ENCODE measurements at regions not wholly inside any gene's neighbourhood (a gene's known extent, or its start where the extent isn't known, plus 50 kb on each side); places are given as distances from the start of the nearest gene placed in this dataset.
"Not testable (repeated sequence)": the region's sequence is repeated elsewhere in the genome, so short reads cannot be mapped to it uniquely, and the experiment has no call there.

DNA sequence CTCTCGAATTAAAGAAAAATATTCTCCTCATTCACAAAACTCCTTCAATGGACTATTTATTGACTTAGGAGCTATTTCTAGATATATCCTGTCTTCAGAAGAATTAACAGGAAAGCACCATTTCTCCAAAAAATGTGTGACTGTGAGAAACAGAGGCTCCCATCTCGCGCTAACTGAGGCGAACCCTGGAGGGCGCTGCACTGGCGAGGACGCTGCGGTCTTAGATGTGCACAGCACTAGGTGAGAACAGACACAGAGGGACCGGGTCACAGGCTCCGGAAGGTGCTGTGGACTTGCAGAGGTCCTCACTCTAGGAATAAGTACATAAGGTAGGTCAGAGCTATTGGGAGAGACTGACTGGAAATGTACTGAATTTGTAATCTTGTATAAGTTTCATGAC is 229.7 kb upstream of the SLC35G4 start:
- no peak for DNase-seq

DNA sequence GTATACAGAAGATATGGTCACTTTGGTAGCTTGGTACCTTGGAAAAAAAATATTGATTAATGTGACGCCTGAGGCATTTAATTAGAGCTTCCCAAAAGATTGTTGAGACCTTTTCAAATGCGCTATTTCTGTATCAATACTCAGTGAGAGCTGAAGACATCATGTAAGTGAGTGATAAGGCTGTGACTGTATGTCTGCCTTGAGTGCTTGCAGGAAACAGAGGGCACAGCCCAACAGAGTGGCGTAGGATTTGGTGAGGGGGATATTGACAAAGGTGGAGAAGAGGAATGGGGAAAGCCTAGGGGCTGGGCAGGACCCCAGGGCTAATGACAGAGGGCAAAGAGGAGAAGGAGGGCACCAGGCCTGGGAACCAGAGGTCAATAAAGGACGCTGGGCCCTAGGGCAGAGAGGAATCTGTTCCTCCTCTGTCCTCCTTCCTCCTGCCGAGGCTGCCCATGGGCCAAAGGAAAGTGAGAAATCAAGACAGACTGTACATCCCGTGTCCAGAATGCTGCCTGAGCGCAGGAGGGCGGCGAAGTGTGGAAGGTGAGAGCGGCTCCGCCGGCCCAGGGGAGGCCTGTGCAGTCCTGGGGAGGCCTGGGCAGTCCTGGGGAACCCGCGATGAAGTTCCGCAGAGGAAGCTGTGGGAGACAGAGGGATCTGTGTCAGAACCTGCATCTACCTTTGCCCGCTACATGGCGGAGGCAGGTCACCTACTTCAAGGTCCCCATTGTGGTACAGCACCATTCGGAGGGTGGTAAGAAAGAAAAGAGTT is 228.6 kb upstream of the PIEZO2 start:
- no peak for DNase-seq

DNA sequence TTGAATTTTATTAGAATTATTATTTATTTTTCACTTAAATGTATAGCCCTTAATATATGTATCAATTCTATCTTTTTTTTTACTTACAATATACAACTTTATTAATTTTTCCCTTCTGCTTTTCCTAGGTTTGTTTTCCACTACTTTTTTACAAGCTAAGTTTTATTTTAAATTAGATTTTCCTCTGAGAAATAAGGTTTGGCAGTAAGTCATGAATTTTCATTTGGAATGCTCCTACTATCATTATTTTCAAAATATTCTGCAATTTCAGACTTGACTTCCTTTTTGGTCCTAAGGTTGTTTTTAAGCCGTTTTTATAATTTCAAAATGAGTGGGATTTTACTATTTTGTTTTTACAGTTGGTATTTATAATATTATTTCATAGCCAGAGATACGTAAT is 222.8 kb upstream of the PIEZO2 start:
- no peak for DNase-seq

DNA sequence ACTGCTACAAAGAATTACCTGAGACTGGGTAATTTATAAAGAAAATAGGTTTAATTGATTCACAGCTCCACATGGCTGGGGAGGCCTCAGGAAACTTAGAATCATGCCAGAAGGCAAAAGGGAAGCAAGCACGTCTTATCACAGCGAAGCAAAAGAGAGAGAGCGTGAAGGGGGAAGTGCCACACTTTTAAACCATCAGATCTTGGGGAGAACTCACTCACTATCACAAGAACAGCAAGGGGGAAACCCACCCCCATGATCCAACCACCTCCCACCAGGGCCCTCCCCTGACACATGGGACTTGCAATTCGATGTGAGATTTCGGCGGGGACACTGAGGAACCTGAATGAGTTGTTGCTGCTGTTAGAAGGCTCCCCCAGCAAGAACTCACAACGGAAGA is 220.2 kb upstream of the PIEZO2 start:
- no peak for DNase-seq

DNA sequence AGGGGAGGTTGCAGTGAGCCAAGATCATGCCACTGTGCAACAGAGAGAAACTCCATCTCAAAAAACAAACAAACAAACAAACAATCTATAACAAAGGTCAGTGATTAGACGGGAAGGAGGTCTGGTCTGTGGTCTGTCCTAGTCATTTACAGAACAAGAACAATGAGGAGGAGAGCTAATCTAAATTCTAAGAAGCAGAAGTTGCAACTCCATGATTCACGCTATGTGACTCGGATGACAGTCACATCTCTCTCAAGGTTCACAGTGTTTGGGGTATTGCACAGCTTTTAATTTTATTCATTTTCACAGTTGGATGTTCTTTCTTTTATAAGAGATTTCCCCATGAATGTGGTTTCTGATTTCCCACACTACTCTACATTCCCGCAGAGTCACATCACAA is 218.7 kb upstream of the PIEZO2 start:
- no peak for DNase-seq

DNA sequence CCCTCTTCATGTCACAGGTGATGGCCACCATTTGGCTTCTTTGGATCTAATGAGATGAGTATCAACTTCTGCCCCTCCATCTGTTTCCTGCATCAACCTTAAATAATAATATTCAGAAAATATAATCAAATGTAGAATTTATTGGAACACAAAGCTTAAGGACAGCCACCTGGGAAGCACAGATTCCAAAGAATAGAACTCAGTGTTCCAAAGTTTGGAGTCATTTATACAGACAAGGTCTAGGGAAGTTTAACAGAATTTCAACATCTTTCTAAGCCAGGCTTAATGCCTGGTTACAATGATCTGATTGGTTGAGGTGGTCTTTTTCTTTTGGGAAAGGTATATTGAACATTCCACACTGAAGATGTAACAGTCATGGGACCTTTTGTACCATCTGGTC is 218.0 kb upstream of the PIEZO2 start:
- no peak for DNase-seq

DNA sequence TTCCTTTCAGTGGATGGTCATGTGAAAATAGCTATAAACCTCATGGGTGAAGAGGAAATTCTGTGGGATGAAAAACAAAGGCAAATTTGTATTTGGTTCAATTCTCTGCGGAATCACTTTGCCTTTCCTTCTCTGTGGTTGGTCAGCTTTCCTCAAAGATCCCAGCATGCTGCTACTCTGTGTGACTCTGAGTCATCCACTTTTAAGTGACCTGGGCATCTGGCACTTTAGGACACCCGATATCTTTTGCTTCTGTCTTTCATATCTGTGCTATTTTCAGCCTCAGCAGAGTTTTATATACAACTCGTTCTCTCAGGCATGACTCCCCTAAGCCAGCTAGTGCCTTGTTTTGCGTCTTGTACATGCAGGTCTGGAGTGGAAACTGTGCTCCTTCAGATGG is 217.0 kb upstream of the PIEZO2 start:
- no peak for DNase-seq

DNA sequence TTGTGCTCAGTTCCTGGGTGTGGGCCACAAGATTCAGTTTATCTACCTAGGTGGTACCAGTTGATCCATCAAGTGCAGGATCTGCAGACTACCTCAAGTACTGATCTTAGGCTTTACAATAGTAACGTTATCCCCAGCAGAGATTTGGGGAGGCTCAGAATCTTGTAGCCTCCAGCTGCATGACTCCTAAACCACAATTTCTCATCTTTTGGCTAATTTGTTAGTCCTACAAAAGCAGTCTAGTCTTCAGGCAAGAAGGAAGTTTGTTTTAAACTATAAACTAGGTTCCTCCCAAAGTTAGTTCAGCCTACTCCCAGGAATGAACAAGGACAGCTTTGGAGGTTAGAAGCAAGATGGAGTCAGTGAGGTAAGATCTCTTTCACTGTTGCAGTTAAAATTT is 213.5 kb upstream of the PIEZO2 start:
- DNase-seq: no peak

DNA sequence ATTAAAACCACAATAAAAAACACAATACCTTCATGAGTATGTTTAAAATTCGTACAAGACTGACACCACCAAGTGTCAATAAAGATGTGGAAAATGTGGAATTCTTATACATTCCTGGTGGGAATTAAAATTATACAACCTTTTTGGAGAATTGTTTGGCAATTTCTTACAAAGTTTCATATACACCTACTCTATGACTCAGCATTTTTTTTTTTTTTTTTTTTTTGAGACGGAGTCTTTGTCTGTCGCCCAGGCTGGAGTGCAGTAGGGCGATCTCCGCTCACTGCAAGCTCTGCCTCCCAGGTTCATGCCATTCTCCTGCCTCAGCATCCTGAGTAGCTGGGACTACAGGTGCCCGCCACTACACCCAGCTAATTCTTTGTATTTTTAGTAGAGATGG is 212.5 kb upstream of the PIEZO2 start:
- DNase-seq: not testable (repeated sequence)

DNA sequence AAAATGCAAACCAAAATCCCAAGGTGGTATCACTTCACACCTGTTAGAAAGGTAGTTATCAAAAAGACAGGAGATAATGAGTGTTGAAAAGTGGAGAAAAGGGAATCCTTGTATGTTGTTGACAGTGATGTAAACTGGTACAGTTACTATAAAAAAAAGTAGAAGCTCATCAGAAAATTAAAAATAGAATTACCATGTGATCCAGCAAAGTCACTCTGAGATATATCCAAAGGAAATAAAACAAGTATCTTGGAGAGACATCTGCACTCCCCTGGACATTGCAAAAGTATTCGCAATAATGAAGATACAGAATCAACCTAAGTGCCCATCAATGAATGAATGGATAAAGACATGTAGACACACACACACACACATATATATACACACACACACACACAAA is 208.3 kb upstream of the PIEZO2 start:
- DNase-seq: no peak

DNA sequence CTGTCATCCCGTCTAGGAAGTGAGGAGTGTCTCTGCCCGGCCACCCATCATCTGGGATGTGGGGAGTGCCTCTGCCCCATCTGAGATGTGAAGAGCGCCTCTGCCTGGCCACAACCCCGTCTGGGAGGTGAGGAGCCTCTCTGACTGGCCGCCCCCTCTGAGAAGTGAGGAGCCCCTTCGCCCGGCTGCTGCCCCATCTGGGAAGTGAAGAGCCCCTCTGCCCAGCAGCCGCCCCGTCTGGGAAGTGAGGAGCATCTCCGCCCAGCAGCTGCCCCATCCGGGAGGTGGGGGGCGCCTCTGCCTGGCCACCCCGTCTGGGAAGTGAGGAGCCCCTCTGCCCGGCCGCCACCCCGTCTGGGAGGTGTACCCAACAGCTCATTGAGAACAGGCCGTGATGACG is 195.2 kb upstream of the PIEZO2 start:
- DNase-seq: not testable (repeated sequence)

DNA sequence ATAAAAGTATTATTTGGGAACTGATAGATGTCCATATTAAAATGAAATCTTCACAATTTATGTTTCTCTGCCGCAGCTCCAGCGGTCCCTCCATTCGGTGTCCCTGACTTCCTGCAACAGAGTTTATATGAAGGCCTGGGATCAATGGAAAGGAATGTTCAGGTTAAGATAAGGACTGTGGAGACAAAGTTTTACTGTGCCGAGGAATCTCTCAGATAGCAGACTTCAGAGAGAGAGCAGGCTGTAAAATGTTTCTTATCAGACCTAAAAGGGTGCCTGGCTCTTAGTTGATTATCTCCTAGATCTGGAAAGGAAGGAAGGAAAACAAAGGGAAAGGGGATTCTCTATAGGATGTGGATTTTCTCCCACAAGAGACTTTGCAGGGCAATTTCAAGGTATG is 193.7 kb upstream of the PIEZO2 start:
- no peak for DNase-seq

DNA sequence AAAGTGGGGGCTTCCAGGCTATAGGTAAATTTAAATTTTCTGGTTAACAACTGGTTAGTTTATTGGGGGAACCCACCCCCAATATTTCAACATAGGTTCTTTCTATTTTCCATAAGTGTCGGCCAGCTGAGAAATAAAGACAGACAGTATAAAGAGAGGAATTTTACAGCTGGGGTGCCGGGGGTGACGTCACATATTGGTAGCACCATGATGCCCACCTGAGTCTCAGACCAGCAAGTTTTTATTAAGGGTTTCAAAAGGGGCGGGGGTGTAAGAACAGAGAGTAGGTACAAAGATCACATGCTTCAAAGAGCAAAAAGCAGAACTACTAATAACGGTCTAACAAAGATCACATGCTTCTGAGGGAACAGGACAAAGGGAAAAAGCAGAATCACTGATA is 192.7 kb upstream of the PIEZO2 start:
- DNase-seq: not testable (repeated sequence)

DNA sequence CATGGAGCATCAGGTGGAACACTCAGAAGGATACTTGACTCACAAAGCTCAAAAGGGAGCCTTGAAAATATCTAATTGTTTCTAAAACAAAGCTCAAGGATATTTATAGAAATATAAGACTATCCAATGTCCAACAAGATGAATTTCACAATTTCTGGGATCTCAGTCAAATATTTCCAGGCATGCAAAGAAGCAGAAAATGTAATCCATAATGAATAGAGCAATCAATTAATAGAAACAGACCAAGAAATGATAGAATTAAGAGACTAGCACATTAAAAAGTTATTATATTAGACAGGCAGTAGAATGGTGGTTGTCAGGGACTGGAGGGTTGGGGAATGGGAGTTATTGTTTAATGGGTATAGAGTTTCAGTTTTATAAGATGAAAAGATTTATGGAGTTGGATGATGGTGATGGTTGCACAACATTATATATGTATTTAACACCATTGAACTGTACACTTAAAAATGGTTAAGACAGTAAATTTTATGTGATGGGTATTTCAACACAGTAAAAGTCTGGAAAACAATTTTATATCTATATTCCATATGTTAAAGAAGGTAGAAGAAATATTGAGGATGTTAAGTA is 189.9 kb upstream of the PIEZO2 start:
- no peak for DNase-seq

DNA sequence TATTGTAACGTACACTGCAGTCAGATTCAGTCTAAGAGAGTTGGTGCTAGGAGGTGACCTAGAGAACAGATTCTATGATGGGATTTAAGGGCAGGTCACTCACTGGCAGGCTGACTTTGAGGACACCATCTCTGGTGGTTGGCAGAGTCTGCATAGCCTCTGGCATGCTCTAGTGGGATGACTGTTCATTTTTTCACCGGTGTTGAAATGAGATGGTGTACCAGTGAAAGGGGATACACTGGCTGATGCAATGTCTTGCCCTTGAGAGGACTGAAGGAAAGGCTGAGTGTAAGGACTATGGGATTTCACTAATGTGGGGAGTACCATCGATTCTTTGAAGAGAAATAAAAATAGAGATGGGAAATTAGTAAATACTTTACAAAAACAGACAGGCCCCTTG is 186.9 kb upstream of the PIEZO2 start:
- no peak for DNase-seq

DNA sequence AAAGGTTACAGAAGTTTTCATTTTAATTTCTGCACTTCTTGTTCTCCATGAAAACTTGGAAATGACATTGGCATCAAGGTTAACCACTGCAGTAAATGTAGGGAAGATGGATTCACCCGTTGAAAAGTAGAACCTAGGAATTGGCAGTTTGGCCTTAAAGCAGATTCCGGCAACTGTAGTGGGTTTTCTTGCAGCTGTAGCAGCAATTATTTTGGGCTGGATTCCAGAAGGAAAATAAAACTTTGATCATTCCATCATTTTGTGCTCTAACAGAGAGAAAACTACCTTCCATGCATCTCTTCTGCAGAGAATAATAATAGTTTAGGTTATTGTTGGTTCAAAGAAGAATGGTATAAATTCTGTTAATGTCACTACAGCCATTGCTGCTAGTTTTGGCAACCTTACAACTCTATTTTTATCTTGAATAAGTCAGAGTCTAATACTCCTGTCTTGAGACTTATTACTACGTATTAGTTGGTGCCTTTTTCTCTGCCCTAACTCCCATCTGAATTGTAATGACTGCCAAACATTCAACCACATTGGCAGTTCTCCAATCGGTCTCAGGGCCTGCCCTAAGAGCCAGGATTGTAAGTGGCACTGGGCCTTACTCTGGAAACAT is 178.1 kb upstream of the PIEZO2 start:
- peak in 1 of 2 experiments; percentile 8 for DNase-seq

DNA sequence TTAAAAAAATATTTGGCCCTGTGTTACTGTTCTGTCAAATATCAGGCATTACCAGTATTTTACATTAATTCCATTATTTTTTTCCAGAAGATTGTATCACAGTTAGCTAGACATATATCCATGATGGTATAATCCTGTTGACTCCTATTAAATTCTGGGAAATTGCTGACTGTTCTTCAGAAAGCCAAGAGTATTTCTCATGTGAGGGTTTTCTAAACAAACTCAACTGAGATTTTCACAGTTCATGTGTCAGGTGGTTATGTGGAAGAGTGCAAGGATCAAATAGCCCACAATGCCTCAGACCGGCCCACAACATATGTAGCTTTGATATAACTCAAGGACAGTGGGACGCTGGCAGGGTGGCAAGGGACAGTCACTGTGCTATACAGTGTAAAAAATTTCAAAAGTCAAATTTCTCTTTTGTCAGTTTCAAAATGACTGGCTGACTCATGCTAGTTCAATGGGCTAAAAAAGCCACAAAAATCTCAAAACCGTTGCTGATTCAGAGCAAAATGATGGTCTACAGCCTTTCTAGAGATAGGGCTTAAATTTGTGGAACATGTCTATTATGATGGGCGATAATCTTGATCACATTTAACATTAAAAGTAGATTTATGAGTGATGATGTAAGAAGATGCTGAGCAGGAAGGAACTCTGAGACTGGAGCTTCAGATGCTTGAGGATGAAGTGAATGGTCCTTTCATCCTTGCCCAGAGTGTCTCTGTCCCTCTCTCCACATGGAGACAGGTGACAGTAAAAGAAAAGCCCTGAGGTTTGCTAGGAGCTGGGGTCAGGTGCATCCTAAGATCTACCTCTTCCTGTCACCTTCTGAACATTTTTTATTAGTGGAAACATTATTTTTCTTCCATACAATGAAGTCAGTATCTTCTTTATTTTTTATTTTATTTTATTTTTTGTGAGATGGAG is 175.8 kb upstream of the PIEZO2 start:
- no peak for DNase-seq

DNA sequence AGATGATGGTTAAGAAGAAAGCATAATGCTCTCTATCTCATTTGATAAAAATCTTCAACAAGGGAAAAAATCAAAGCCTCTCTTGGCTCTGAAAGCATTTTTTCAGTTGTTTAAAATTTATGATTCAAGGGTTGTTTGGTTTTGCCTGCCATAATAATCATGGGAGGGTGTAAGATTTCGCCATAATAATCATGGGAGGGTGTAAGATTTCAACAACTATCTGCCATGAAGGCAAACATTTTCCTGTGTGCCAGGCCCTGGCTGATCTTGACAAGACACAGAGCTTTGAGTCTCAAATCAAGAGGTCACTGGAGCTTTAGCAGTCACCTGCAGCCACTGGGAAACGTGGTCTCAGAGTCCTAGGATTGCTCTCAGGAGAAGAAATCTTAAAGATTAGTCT is 175.1 kb upstream of the PIEZO2 start:
- DNase-seq: no peak

DNA sequence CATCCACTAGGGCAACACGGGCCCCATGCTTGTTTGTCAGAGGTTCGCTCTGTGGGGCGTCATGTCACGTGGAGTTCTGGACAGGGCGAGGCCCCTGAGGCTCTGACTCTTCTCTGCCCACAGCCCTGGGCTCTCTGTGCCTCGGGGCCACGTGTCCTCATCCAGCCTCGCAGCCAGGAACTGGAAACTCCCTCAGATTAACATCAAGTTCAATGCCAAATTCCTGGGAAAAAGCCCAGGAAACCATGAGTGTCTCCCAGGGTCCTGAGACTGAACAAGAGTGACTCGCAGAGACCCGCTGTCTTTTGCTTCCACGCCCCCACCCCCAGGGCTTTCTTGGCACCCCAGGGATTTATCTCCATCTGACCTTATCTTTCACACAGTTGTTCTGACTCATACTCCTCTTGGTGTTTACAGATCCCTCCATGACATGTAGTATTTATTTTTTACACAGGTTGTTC is 174.0 kb upstream of the PIEZO2 start:
- DNase-seq: no peak

DNA sequence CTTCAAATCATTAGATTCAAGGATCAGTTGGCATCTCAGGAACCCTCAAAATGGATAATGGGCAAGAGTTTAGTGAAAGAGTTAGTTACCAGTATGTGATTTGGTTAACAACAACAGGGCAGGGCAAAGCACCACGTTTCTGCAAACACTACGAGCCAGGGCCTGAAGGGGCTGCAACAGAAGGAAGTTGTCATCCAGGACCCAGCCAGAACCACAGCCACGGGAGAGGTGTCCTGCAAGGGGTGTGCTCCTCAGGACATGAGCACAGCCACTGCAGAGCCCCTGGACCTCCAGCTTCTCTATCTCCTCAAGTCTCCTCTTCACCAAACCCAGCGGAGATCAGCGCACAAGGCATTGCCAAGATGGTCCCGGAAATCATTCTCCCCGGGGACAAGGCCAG is 173.3 kb upstream of the PIEZO2 start:
- DNase-seq: no peak

DNA sequence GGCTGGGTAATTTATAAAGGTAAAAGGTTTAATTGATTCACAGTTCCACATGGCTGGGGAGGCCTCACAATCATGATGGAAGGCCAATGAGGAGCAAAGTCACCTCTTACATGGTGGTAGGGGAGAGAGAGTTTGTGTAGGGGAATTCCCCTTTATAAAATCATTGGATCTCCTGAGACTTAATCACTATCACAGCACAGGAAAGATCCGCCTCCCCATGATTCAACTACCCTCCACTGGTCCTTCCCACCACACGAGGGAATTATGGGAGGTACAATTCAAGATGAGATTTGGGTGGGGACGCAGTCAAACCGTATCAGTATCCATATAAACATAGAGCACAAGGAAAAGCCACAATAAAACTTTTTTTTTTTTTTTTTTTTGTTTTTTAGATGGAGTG is 172.6 kb upstream of the PIEZO2 start:
- no peak for DNase-seq

DNA sequence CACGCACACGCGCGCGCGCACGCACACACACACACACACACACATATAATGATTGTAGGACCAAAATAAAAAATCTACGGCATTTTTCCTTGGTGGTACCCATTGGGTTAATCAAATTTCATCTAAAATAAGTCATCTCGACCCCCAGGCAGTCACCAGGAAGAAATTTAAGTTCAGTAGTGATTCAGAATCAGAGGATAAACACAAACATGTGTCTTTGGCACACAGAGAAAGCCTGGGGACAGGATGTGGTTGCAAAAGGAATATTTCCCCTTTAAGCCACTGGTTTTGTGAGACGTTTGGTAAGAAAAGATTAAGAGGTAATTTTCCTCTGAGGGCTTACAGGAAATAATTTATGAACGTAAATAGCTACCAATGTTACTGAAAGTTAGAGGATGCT is 171.6 kb upstream of the PIEZO2 start:
- DNase-seq: no peak

DNA sequence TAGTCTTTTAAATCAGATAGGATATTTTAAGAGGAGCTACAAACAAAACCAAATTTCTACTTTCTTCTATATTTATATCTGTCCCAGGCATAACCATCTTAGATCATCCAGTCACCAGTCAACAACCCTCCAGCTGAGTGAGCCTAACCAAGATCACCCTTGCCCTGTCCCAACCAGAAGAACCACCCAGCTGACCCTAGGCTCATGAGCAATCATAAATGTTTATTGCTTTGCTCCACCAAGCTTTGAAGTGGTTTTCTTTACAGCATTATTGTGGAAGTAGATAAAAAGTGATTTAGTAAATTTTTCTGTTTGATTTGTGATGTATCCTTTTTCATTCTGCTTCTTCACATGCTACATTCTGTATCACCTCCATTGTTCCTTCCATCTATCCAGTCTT is 167.2 kb upstream of the PIEZO2 start:
- DNase-seq: no peak

Measured in NCI-H446 (cell line).